HG02763 (cell line): ENCODE measurements at regions not wholly inside any gene's neighbourhood (a gene's known extent, or its start where the extent isn't known, plus 50 kb on each side); places are given as distances from the start of the nearest gene placed in this dataset.
A peak's percentile ranks its signal among the peaks of the same experiment; 100 is the strongest.
"Not testable (repeated sequence)": the region's sequence is repeated elsewhere in the genome, so short reads cannot be mapped to it uniquely, and the experiment has no call there.

Experiments used
- ATAC-seq: cut with Tn5 transposase; IDR thresholded peaks from one replicate; pipeline ENCODE4 v1.9.1; 2021; ENCODE audit warnings: mild to moderate bottlenecking, moderate library complexity; ENCODE audit not compliant: unreplicated experiment

DNA sequence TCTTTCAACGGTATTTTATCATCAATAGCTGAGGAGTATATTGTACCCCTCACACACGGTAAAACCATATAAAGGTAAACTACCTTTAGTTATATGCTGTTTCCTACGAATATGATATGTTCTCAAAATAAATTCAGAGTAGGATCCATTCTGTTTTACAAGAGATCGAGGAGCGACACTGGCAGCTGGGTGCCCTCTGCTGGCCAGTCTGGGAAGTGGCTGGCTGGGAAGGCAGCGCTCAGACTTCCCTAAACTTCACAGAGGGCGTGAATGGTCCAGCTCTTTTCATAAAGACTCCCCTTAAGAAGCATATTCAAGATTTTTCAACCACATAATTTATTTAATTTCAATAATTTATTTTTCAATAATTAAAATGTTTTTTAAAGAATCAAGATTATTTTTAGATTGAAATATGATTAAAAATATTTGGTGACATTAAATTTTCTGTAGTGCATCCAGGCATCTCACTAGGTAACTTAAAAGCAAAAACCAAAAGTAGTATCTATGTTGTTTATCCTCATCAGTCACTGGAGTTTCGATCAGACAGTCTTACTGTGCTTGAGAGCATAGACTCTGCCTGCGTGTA, 187.5 kb upstream of the PDE10A start:
- ATAC-seq: peak; percentile 80

GRCh38 chr6:165849534-165850430, 186.7 kb upstream of the PDE10A start:
- no peak for ATAC-seq

DNA sequence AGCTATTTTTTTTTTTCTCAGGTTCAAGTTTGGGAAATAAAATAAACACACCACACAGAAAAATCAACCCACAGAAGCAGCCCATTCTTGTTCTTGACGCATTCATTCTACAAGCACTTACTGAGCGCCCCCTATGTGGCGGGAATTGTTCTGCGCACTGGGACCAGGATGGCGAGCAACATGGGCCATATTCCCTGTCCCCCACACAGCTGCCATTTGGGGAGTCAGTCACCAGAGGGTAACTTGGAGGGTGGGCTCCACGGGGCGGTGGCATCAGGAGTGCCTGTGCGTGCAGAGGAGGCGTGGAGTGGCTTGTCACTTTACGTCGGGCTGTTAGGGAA, 185.0 kb upstream of the PDE10A start:
- no peak for ATAC-seq

DNA sequence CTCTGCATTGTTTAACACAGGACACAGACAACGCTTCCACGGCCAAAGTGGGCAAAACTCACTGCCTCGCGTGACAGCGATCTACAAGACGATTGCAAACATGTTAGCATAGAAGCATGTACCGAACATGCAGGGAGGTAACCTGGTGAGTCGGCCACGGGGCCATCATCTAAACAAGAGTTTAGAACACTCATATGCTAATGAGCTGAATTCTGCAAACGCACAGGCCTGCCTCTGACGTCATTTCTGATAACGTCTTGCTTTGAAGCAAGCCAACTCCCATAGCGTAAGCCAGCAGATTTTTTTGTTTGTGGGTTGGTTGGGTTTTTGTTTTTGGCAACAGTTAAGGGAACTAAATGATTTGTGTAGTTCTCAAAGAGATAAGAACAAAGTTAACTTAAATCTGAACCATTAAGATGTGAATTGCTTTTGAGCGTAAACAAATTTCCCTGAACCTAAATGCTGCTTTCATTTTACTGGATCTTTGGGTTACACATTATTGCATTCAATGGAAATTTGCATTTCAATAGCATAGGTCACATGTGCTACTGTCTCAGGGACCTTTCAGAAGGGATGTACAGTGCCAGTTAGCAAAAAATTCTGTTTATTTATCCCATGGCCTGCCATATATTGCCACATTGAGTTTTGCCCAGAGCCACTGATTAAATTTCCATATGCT, 184.5 kb upstream of the PDE10A start:
- ATAC-seq: no peak

GRCh38 chr6:165846123-165846966, 183.3 kb upstream of the PDE10A start:
- ATAC-seq: no peak

- no peak for ATAC-seq
These were observed 182.5 kb upstream of the PDE10A start for GRCh38 chr6:165845493-165845892.

- no peak for ATAC-seq
These were observed 181.8 kb upstream of the PDE10A start for GRCh38 chr6:165844801-165845364.

- no peak for ATAC-seq
These were observed 181.2 kb upstream of the PDE10A start for GRCh38 chr6:165844232-165844631.

DNA sequence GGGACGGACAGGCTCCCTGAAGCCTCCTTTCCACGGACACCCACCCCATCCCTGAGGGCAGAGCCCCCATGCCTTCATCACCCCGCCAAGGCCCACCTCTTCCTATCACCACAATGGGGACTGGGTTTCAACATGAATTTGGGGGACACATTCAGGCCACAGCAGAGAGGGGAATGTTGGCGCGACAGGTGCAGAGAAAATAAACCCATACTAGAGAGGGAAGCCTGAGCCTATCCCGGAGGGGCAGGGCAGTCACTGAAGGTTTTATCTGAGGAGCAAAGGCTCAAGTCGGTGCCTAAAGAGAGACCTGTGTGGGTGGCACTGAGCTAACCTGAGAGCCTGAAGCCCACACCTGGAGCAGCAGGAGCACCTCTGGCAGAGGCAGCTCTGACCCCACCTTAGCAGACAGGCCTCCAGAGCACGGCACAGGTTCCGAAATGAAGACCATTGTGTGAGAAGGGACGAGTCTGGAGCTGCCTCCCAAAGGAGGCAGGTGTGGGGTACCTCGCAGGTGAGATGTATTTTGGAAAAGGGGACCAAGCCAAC, 180.6 kb upstream of the PDE10A start:
- no peak for ATAC-seq

DNA sequence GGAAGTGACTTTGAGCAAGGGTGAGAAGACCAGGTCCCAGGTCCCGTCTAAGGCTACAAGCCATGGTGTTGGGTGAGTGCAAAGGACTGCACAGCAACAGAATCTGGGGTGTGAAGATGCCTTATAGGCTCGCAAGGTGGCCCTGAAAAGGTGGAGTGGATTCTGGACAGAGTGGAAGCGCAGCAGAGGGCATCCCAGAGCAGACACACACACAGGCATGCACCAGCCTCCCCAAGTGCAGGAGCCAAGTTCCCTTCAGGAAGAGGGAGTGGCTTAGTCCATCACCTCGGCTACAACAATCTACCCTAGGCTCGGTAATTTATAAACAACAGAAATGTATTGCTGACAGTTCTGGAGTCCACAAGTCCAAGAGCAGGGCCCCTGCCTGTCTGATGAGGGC, 180.1 kb upstream of the PDE10A start:
- ATAC-seq: no peak

DNA sequence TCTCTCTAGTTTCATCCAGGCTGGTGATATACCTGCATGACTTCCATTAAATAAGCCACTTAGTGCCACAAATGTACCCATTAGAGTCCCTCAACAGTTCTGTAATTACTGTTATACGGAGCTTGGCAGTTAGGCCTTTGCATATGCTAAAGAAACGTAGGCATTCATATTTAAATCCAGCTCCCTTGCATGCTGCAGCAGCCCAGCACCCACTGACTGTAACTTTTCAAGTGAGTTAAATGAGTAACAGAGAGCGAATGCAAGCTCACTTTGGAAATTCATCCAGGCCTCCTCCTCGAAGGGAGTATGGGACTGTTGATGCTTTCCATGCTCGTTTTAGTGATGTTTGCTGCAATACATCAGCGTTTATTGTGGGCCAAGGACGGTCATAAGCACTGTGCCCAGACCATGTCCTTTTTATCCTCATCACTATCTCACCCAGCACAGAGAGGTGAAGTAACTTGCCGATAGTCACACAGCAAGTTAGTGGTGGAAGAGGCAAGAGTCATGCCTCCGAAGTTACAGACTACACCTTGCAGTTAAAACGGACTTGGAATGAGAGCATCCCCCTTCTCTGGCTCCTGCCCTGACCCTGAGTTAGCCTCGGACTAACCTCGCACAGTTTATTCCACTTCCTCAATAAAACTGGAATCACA, 179.4 kb upstream of the PDE10A start:
- no peak for ATAC-seq

GRCh38 chr6:165841153-165841558, 178.1 kb upstream of the PDE10A start:
- no peak for ATAC-seq

DNA sequence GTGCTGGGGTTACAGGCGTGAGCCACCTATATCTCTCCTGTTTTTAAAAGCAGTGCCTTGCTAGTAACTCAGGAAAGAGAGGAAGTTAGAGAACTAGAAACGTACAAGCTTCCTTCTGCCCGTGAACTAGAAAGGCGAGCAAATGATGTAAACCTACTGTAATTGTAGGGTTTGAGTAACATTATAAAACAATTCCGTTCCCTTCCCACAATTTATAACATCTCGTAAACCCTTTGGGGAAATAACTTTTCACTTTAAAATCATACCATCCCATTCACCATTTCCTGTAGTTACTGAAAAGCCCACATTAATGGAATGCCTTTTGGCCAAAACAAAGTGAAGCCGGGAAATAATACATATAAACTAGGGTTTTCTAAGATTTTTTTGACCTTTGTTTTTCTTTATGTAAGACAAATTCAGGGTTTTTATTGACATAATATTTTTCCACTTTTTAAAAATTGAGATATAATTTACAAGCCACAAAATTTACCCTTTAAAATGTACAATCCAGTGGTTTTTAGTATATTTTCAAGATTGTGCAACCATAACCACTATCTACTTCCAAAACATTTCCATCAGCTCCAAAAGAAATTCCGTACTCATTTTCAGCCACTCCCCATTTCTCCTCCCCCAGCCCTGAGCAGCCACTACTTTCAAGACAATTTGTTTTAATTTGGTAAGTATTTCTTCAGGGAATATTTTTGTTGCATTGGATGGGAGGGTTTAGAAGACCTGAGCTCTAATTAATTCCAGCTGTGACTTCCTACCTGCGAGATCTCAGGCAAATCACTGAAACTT, 175.1 kb upstream of the PDE10A start:
- no peak for ATAC-seq

- ATAC-seq: not testable (repeated sequence)
These were observed 173.6 kb upstream of the PDE10A start for GRCh38 chr6:165836648-165837047.

DNA sequence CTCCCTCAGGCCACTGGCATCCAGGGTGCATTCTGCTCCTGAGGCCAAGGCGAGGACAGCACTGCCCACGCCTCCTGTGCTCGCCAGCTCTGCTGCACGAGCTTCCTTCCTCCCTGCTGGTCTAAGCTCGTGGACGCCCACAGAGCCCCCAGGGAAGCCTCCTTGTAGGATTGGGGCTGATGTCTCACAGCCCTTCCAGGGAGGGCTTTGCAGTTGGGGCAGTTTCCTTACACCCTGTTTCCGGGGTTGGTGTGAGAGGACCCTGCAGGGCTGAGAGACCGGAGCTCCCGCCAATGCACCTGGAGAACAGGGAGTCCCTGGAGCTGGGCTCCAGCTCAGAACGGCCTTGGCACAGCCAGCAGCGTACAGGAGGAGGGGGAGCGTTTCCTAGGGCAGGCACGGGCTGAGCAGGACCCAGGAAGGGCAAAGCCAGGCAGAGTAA, 172.4 kb upstream of the PDE10A start:
- ATAC-seq: no peak

DNA sequence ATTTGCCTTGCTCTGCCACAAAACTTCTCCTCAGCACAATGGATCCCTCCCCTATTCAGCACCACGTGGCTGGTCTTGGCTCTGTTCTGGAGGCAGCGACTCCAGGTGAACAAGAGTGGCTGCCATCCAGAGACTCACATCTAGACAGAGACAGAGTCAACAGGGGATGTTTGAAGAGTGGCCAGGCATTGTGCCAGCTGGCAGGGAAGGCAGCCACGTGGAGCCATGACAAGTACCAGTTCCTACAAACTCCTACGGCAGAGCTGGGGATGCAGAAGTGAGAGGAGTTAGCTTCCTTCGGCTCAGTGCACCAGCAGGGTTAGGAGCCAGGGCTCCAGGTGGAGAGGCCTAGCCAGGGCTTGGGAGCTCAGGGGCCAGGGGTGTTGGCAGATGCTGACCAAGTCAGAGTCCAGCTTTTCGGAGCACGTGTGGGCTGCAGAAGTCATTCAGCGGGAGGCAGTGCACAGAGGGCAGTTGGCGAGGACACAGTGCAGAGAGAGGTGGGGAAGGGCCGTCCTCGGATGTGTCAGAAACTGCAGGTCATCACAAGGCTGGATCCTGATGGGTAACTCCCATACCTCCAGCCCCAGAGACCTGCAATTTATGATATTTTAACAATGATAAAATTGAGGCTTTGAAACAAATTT, 171.7 kb upstream of the PDE10A start:
- ATAC-seq: no peak

GRCh38 chr6:165833355-165833754, 170.3 kb upstream of the PDE10A start:
- ATAC-seq: no peak

DNA sequence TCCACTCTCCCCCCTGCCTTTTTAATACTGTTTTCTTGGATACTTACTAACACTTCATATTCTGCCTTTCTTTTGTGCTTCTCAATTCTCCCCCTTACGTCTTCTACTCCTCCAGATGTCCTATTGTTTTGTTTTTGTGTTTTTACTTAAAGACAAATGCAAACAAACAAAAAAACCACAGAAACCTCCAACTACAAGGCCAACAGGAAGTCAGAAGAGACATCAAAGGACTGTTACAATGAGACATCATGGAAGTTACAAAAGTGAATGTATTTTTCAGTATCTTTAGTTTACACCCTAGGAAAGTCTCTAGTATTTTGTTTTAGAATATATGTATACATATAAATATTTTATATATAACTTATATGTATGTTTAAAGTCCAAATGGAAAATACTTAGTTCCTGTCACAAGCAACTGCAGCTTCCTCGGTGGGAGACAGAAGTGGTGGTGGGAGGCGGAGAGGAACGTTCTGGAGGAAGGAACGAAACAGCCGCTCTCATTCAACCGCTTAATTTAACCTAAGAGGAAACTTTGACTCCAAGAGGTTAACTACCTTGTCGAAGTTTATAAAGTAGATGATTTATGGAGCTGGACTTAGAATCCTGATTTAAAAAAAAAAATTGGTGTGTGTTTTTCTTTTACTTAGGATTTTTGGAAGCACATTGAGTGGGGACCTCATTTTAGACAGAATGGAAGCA, 168.9 kb upstream of the PDE10A start:
- no peak for ATAC-seq
